ENCODE measurements at regions not wholly inside any gene's neighbourhood (a gene's known extent, or its start where the extent isn't known, plus 50 kb on each side); places are given as distances from the start of the nearest gene placed in this dataset.

GRCh38 chr13:73335210-73335609 lies 276.4 kb downstream of the KLF5 start:
- TF ChIP-seq, protein P1, sequence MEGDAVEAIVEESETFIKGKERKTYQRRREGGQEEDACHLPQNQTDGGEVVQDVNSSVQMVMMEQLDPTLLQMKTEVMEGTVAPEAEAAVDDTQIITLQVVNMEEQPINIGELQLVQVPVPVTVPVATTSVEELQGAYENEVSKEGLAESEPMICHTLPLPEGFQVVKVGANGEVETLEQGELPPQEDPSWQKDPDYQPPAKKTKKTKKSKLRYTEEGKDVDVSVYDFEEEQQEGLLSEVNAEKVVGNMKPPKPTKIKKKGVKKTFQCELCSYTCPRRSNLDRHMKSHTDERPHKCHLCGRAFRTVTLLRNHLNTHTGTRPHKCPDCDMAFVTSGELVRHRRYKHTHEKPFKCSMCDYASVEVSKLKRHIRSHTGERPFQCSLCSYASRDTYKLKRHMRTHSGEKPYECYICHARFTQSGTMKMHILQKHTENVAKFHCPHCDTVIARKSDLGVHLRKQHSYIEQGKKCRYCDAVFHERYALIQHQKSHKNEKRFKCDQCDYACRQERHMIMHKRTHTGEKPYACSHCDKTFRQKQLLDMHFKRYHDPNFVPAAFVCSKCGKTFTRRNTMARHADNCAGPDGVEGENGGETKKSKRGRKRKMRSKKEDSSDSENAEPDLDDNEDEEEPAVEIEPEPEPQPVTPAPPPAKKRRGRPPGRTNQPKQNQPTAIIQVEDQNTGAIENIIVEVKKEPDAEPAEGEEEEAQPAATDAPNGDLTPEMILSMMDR (IDR thresholded peaks at IDR 0.05; ENCODE audit: insufficient read depth, low read depth, low read length), result no peak
- no peak for TF ChIP-seq EZH2 (IDR thresholded peaks at IDR 0.05; ENCODE audit: insufficient read depth, low read length)
